ENCODE measurements at regions not wholly inside any gene's neighbourhood (a gene's known extent, or its start where the extent isn't known, plus 50 kb on each side); places are given as distances from the start of the nearest gene placed in this dataset.

GRCh38 chr9:119873877-119874276 lies 504.6 kb upstream of the BRINP1 start:
- TF ChIP-seq POLR2AphosphoS5 (IDR thresholded peaks at IDR 0.05; ENCODE audit: low read depth, low read length) (no peak), POLR2A (IDR thresholded peaks at IDR 0.05; ENCODE audit: low read depth, low read length) (no peak), SPI1 (IDR thresholded peaks at IDR 0.05; ENCODE audit: low read depth, low read length) (no peak)

All from GM12891 (cell line).